K562 (cell line): ENCODE measurements at regions not wholly inside any gene's neighbourhood (a gene's known extent, or its start where the extent isn't known, plus 50 kb on each side); places are given as distances from the start of the nearest gene placed in this dataset.

Source experiments
- ATAC-seq: fragments of 200-7000 bp; cut with Tn5 transposase; 3 replicates; pipeline ENCODE4 v1.9.1; 2020; ENCODE audit warnings: moderate library complexity
- BruUV-seq: library from RNA; stranded (reverse); fragments of 400-500 nt; replicated peaks from 2 replicates; lab custom pipeline; 2021; lab: Mats Ljungman, UMichigan
- CTCF ChIA-PET: fragments of 300-600 bp; formaldehyde crosslinking; extraction: SDS; loops from one replicate; lab custom pipeline; 2021; ENCODE audit warnings: low intra/inter-chr PET ratio; lab: Yijun Ruan, JAX
- POLR2A ChIA-PET: fragments of 300-600, 350-650 bp; sonication (Branson Sonifier 250); formaldehyde crosslinking; extraction: SDS; loops from one replicate; lab custom pipeline; 2021; ENCODE audit warnings: antibody characterized with exemption, inconsistent platforms; lab: Yijun Ruan, JAX
- DNase-seq, 4 experiments: peaks; one replicate each; pipeline versions ENCODE4 v3.0.0 to v3.0.0-alpha.2; 2011 to 2018; ENCODE audit warnings: low spot score in 3 of 4, mixed read lengths in 3 of 4; ENCODE audit errors: extremely low read depth in 1 of 4
- FAIRE-seq: peaks from 2 replicates; lab custom pipeline; 2011; peaks lifted over from hg19 to GRCh38; lab: Jason Lieb, UNC
- H2AFZ ChIP-seq: 2 replicates; pipeline ENCODE4 v1.6.0; 2011; ENCODE audit warnings: low read depth, low read length, control low read depth, inconsistent platforms
- H3K27ac ChIP-seq: fragments of 200-600 bp; 3 replicates; pipeline ENCODE4 v1.8.0; 2011; ENCODE audit warnings: low read depth, mild to moderate bottlenecking, control low read depth, inconsistent platforms, low read length, moderate library complexity, mixed read lengths; ENCODE audit errors: extremely low read depth
- H3K27me3 ChIP-seq, 2 experiments: fragments of 300-600 bp in 1 of 2; 2 replicates in 1 of 2; 3 replicates in 1 of 2; pipeline versions ENCODE4 v1.6.0 to v1.8.0; 2011; ENCODE audit warnings: inconsistent platforms in 2 of 2, low read length in 2 of 2, mild to moderate bottlenecking in 1 of 2, mixed read lengths in 1 of 2, moderate library complexity in 1 of 2; ENCODE audit not compliant: control insufficient read depth in 2 of 2, insufficient read depth in 2 of 2
- H3K36me3 ChIP-seq: fragments of 300-600 bp; 3 replicates; pipeline ENCODE4 v1.8.0; 2011; ENCODE audit warnings: mild to moderate bottlenecking, low read length, inconsistent platforms; ENCODE audit not compliant: control insufficient read depth, insufficient read depth
- H3K4me1 ChIP-seq, 2 experiments: fragments of 200-600 bp in 1 of 2; replicated peaks in 1 of 2; 2 replicates in 1 of 2; 3 replicates in 1 of 2; pipeline versions ENCODE4 v1.5.1 to v1.8.0; 2011; ENCODE audit warnings: inconsistent platforms in 2 of 2, low read length in 2 of 2, mild to moderate bottlenecking in 1 of 2, mixed read lengths in 1 of 2, moderate library complexity in 1 of 2; ENCODE audit not compliant: control insufficient read depth in 2 of 2, insufficient read depth in 2 of 2
- H3K4me2 ChIP-seq: 2 replicates; pipeline ENCODE4 v1.6.1; 2011; ENCODE audit warnings: low read length, control low read depth, inconsistent platforms, mixed read lengths; ENCODE audit not compliant: insufficient read depth
- H3K4me3 ChIP-seq: fragments of 200-600 bp; sonication (generic), shearing (Covaris generic); 2 replicates; pipeline ENCODE4 v1.5.1; 2016; ENCODE audit warnings: control low read depth, inconsistent platforms
- H3K79me2 ChIP-seq: fragments of 200-600 bp; 3 replicates; pipeline ENCODE4 v1.8.0; 2011; ENCODE audit warnings: low read length, inconsistent platforms; ENCODE audit not compliant: control insufficient read depth, insufficient read depth
- H3K9ac ChIP-seq, 2 experiments: 2 replicates each; pipeline versions ENCODE4 v1.6.0 to v1.6.1; 2011; ENCODE audit warnings: low read depth in 2 of 2, low read length in 2 of 2, control low read depth in 1 of 2, inconsistent platforms in 1 of 2, mild to moderate bottlenecking in 1 of 2, mixed read lengths in 1 of 2; ENCODE audit not compliant: insufficient read depth in 1 of 2
- H3K9me1 ChIP-seq: one replicate; pipeline ENCODE4 v1.6.0; 2011; ENCODE audit warnings: inconsistent platforms, mild to moderate bottlenecking, low read length, moderate library complexity; ENCODE audit not compliant: control insufficient read depth, insufficient read depth
- H3K9me3 ChIP-seq: replicated peaks from 2 replicates; pipeline ENCODE4 v1.5.1; 2011; ENCODE audit warnings: low read depth, low read length, inconsistent platforms; ENCODE audit not compliant: control insufficient read depth, insufficient read depth
- H4K20me1 ChIP-seq: replicated peaks from 2 replicates; pipeline ENCODE4 v1.6.1; 2011; ENCODE audit warnings: low read length, inconsistent platforms, mixed read lengths; ENCODE audit not compliant: control insufficient read depth, insufficient read depth
- BACH1 ChIP-seq: fragments of 200-800 bp; sonication (Bioruptor generic); IDR thresholded peaks from 2 replicates; pipeline ENCODE4 v1.6.1; 2016; ENCODE audit warnings: missing genetic modification characterization, missing compliant biosample characterization
- CAMTA2 ChIP-seq: fragments of 250-450 bp; sonication (Bioruptor Pico); conservative IDR thresholded peaks from 2 replicates; pipeline ENCODE4 v1.5.1; 2022
- CCNT2 ChIP-seq: IDR thresholded peaks from 2 replicates; pipeline ENCODE4 v1.6.1; 2011; ENCODE audit warnings: borderline replicate concordance, low read depth, mild to moderate bottlenecking, moderate library complexity, mixed read lengths, low read length; ENCODE audit not compliant: insufficient read length; ENCODE audit errors: extremely low read depth
- L3MBTL2 ChIP-seq: fragments of 450-650 bp; IDR thresholded peaks from 2 replicates; pipeline ENCODE4 v1.6.1; 2016; ENCODE audit warnings: mild to moderate bottlenecking, moderate library complexity
- PHB2 ChIP-seq: fragments of 450-650 bp; IDR thresholded peaks from 2 replicates; pipeline ENCODE4 v1.6.1; 2017; ENCODE audit warnings: low read depth
- SMARCA5 ChIP-seq: fragments of 450-650 bp; IDR thresholded peaks from 2 replicates; pipeline ENCODE4 v1.6.1; 2016
- ZHX1 ChIP-seq: fragments of 150-350 bp; conservative IDR thresholded peaks from 2 replicates; pipeline ENCODE4 v1.6.1; 2014; ENCODE audit warnings: low read length
- ZNF197 ChIP-seq: fragments of 200-800 bp; sonication (Bioruptor generic); IDR thresholded peaks from 2 replicates; pipeline ENCODE4 v1.6.1; 2016; ENCODE audit warnings: low read depth, missing genetic modification characterization, missing compliant biosample characterization
- ZNF212 ChIP-seq: fragments of 450-650 bp; formaldehyde crosslinking; IDR thresholded peaks from 2 replicates; pipeline ENCODE4 v1.4.0; 2020; ENCODE audit warnings: mild to moderate bottlenecking
- ZNF431 ChIP-seq: sonication (generic); formaldehyde crosslinking; IDR thresholded peaks from 2 replicates; pipeline ENCODE4 v1.8.0; 2022; ENCODE audit warnings: mild to moderate bottlenecking, missing genetic modification reagents
- ZSCAN32 ChIP-seq: fragments of 450-650 bp; formaldehyde crosslinking; IDR thresholded peaks from 2 replicates; pipeline ENCODE4 v1.4.0; 2020; ENCODE audit warnings: mild to moderate bottlenecking, moderate library complexity
- WGBS: fragments of 100-300 bp; shearing (Covaris generic); methylation state at CpG from one replicate; pipeline ENCODE4 v1.1.6; 2016; ENCODE audit warnings: low coverage, mixed read lengths; ENCODE audit not compliant: insufficient coverage; ENCODE audit errors: missing lambda C conversion rate; 5-methylcytosine and 5-hydroxymethylcytosine counted together
- in situ Hi-C: fragments of 300-500 bp; cut with MboI; formaldehyde crosslinking; loops from 4 replicates; pipeline ENCODE4 v1.15.0; 2018; ENCODE audit warnings: inconsistent platforms, mixed read lengths
- intact Hi-C: fragments of 100-400 bp; cut with micrococcal nuclease; formaldehyde crosslinking; loops from 2 replicates; pipeline ENCODE4 v1.14.2; 2022
- TF ChIP-seq, protein P1 (sequence below): fragments of 250-450 bp; sonication (Bioruptor Pico); IDR thresholded peaks from 2 replicates; pipeline ENCODE4 v1.9.0; 2021; ENCODE audit warnings: mild to moderate bottlenecking, inconsistent platforms
- TF ChIP-seq, protein P2 (sequence below): sonication (generic); formaldehyde crosslinking; IDR thresholded peaks from 2 replicates; pipeline ENCODE4 v1.8.0; 2023; ENCODE audit warnings: mild to moderate bottlenecking, missing genetic modification reagents
- TF ChIP-seq, protein P3 (sequence below), 2 experiments: fragments of 450-650 bp; IDR thresholded peaks; 2 replicates each; pipeline ENCODE4 v1.6.1; 2016

DNA sequence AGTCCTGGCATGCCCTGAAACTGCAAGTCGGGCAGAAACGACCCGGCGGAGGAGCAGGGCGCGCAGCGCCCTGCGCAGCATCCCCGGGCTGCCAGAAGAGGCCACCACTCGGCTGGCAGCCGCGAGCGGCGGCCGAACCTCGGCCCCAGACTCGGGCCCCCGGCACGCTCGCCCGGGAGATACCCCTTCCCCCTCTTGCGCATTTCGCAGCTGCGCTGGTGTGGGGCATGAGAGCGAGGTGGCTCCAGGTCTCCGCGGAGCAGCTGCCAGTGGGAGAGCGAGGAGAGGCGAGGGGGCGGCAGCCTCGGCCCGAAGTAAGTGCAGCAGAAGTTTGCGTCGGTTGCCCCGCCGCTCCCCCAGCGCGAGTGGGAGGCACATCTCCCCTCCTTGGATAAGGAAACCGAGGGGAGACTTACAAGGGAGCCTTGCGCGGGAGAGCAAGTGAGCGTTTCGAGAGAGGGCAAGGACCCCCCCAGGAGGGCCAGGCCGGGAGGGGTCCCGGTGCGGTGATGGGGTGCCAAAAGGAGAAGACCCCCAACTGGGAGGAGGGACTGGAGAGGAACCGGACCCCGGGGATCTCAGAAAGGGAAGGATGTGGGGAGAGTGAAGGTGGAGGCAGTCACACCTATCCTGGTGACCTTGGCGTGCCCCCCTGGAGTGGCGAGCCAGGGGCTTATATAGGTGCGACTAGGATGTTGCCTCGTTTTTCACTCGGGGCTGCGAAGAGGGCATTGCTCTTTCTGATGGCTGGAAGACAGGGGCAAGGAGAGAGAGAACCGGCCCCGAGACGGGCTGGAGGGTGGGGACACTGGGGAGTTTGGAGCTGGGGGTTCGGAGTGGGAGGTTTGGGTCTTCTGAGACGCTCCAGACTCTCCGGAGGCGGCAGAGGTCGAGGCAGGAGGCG lies 256.3 kb downstream of the OTUD1 start:
- Histone ChIP-seq H3K27ac (no peak overlapping the region), H3K4me2 (no peak overlapping the region), H3K27me3 (0 out of 5 replicates have a peak, but pooled peaks cover 0 to 9% of the 10 kb centered on the region in 2 experiments), H3K9me3 (no peaks in the 10 kb centered on the region), H3K9me1 (no peaks in the 10 kb centered on the region), H3K4me1 (peaks cover 0 to 8% of the 10 kb centered on the region in 2 experiments; a peak in 1 of 5 replicates), H3K36me3 (no peaks in the 10 kb centered on the region), H4K20me1 (no peaks in the 10 kb centered on the region), H2AFZ (no peak overlapping the region), H3K9ac (no peak overlapping the region), H3K79me2 (no peaks in the 10 kb centered on the region), H3K4me3 (no peak overlapping the region)
- ATAC-seq (no peak), FAIRE-seq (no peak), DNase-seq (no peak)
- WGBS = 5% methylated on average over 30 of the region's 63 CpGs
- BruUV-seq = no TSS peak
- intact Hi-C loops = no loop called here
- ChIA-PET CTCF (interaction anchor here (0.7 kb wide), 1 partner anchor 900 kb away, joined by 3 read pairs; no protein-coding TSS in a partner anchor), POLR2A (no interaction called here)
- in situ Hi-C loops = loop anchor here (25.0 kb wide), 1 partner anchor 358 kb away; the partner anchor contains the start of gene C10orf67
- no peak for TF ChIP-seq ZSCAN32 (CRISPR knock-in tag)
- no peak for TF ChIP-seq BACH1 (tag)
- TF ChIP-seq ZNF431 (CRISPR knock-in tag) = no peak
- no peak for TF ChIP-seq ZNF197 (CRISPR knock-in tag)
- TF ChIP-seq PHB2 = no peak
- no peak for TF ChIP-seq CCNT2
- TF ChIP-seq, protein P1, sequence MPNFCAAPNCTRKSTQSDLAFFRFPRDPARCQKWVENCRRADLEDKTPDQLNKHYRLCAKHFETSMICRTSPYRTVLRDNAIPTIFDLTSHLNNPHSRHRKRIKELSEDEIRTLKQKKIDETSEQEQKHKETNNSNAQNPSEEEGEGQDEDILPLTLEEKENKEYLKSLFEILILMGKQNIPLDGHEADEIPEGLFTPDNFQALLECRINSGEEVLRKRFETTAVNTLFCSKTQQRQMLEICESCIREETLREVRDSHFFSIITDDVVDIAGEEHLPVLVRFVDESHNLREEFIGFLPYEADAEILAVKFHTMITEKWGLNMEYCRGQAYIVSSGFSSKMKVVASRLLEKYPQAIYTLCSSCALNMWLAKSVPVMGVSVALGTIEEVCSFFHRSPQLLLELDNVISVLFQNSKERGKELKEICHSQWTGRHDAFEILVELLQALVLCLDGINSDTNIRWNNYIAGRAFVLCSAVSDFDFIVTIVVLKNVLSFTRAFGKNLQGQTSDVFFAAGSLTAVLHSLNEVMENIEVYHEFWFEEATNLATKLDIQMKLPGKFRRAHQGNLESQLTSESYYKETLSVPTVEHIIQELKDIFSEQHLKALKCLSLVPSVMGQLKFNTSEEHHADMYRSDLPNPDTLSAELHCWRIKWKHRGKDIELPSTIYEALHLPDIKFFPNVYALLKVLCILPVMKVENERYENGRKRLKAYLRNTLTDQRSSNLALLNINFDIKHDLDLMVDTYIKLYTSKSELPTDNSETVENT = no peak
- TF ChIP-seq SMARCA5 = no peak
- no peak for TF ChIP-seq CAMTA2
- TF ChIP-seq, protein P2, sequence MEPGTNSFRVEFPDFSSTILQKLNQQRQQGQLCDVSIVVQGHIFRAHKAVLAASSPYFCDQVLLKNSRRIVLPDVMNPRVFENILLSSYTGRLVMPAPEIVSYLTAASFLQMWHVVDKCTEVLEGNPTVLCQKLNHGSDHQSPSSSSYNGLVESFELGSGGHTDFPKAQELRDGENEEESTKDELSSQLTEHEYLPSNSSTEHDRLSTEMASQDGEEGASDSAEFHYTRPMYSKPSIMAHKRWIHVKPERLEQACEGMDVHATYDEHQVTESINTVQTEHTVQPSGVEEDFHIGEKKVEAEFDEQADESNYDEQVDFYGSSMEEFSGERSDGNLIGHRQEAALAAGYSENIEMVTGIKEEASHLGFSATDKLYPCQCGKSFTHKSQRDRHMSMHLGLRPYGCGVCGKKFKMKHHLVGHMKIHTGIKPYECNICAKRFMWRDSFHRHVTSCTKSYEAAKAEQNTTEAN = no peak
- no peak for TF ChIP-seq ZNF212
- TF ChIP-seq, protein P3, sequence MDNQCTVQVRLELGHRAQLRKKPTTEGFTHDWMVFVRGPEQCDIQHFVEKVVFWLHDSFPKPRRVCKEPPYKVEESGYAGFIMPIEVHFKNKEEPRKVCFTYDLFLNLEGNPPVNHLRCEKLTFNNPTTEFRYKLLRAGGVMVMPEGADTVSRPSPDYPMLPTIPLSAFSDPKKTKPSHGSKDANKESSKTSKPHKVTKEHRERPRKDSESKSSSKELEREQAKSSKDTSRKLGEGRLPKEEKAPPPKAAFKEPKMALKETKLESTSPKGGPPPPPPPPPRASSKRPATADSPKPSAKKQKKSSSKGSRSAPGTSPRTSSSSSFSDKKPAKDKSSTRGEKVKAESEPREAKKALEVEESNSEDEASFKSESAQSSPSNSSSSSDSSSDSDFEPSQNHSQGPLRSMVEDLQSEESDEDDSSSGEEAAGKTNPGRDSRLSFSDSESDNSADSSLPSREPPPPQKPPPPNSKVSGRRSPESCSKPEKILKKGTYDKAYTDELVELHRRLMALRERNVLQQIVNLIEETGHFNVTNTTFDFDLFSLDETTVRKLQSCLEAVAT (IDR thresholded peaks at IDR 0.05) = no peak
- no peak for TF ChIP-seq ZHX1
- TF ChIP-seq L3MBTL2 = no peak
